Left renal pelvis (tissue), 4 donors: ENCODE measurements at regions not wholly inside any gene's neighbourhood (a gene's known extent, or its start where the extent isn't known, plus 50 kb on each side); places are given as distances from the start of the nearest gene placed in this dataset.
"Not testable (repeated sequence)": the region's sequence is repeated elsewhere in the genome, so short reads cannot be mapped to it uniquely, and the experiment has no call there.

Experiments
- DNase-seq, 4 donors: peaks; one replicate each; pipeline ENCODE4 v3.0.0-alpha.2; 2013; ENCODE audit warnings: low read depth in 4 of 4, low spot score in 3 of 4

- DNase-seq, result no peak
These were observed 119.0 kb upstream of the RHOBTB1 start for GRCh38 chr10:61063034-61063433.

GRCh38 chr10:61061923-61062504 lies 118.0 kb upstream of the RHOBTB1 start:
- no peak for DNase-seq

- DNase-seq, result no peak
These were observed 115.7 kb upstream of the RHOBTB1 start for GRCh38 chr10:61059636-61060035.

- no peak for DNase-seq
These were observed 108.7 kb upstream of the RHOBTB1 start for GRCh38 chr10:61052469-61053205.

GRCh38 chr10:61051344-61051743 lies 107.4 kb upstream of the RHOBTB1 start:
- no peak for DNase-seq

GRCh38 chr10:61050120-61050745 lies 106.2 kb upstream of the RHOBTB1 start:
- no peak for DNase-seq

- no peak for DNase-seq
These were observed 105.4 kb upstream of the RHOBTB1 start for GRCh38 chr10:61049386-61049785.

GRCh38 chr10:61047788-61048560 lies 104.0 kb upstream of the RHOBTB1 start:
- DNase-seq, result no peak

- peak; percentile 20 to 51 (median 44) for DNase-seq
These were observed 103.1 kb upstream of the RHOBTB1 start for GRCh38 chr10:61047081-61047480.

- not testable (repeated sequence) for DNase-seq
These were observed 101.5 kb upstream of the RHOBTB1 start for GRCh38 chr10:61045480-61045879.

GRCh38 chr10:61042533-61042932 lies 98.5 kb upstream of the RHOBTB1 start:
- DNase-seq, result no peak

GRCh38 chr10:61040399-61041016 lies 96.5 kb upstream of the RHOBTB1 start:
- DNase-seq, result no peak

GRCh38 chr10:61039868-61040267 lies 95.9 kb upstream of the RHOBTB1 start:
- DNase-seq, result no peak

- not testable (repeated sequence) for DNase-seq
These were observed 93.4 kb upstream of the RHOBTB1 start for GRCh38 chr10:61037261-61037830.

GRCh38 chr10:61036148-61036547 lies 92.2 kb upstream of the RHOBTB1 start:
- not testable (repeated sequence) for DNase-seq

GRCh38 chr10:61031341-61031740 lies 87.4 kb upstream of the RHOBTB1 start:
- DNase-seq, result no peak

- no peak for DNase-seq
These were observed 85.4 kb upstream of the RHOBTB1 start for GRCh38 chr10:61029411-61029810.

- no peak for DNase-seq
These were observed 84.9 kb upstream of the RHOBTB1 start for GRCh38 chr10:61028861-61029361.

GRCh38 chr10:61024856-61025201 lies 80.8 kb upstream of the RHOBTB1 start:
- no peak for DNase-seq

- no peak for DNase-seq
These were observed 80.3 kb upstream of the RHOBTB1 start for GRCh38 chr10:61024151-61024855.
